ENCODE measurements at regions not wholly inside any gene's neighbourhood (a gene's known extent, or its start where the extent isn't known, plus 50 kb on each side); places are given as distances from the start of the nearest gene placed in this dataset.

GRCh38 chr13:39941911-39942551, 286.6 kb downstream of the COG6 start:
- no peak for ATAC-seq

- peak; percentile 94 for ATAC-seq
Observed at GRCh38 chr13:39942552-39943273, 287.3 kb downstream of the COG6 start.

- ATAC-seq: no peak
Observed at GRCh38 chr13:39943711-39944110, 288.2 kb downstream of the COG6 start.

GRCh38 chr13:39945226-39945625, 289.8 kb downstream of the COG6 start:
- no peak for ATAC-seq

- no peak for ATAC-seq
Observed at GRCh38 chr13:39946769-39947168, 291.3 kb downstream of the COG6 start.

- no peak for ATAC-seq
Observed at GRCh38 chr13:39951301-39951700, 295.8 kb downstream of the COG6 start.

GRCh38 chr13:39952249-39953233, 297.1 kb downstream of the COG6 start:
- peak; percentile 15 for ATAC-seq

- ATAC-seq: no peak
Observed at GRCh38 chr13:39954476-39954875, 299.0 kb downstream of the COG6 start.

- no peak for ATAC-seq
Observed at GRCh38 chr13:39955560-39955959, 300.1 kb downstream of the COG6 start.

GRCh38 chr13:39956036-39956435, 300.6 kb downstream of the COG6 start:
- no peak for ATAC-seq

- ATAC-seq: no peak
Observed at GRCh38 chr13:39957868-39958677, 302.6 kb downstream of the COG6 start.

- no peak for ATAC-seq
Observed at GRCh38 chr13:39959497-39960144, 304.2 kb downstream of the COG6 start.

GRCh38 chr13:39960191-39960590, 304.7 kb downstream of the COG6 start:
- no peak for ATAC-seq

- no peak for ATAC-seq
Observed at GRCh38 chr13:39961036-39961435, 305.6 kb downstream of the COG6 start.

GRCh38 chr13:39963612-39964011, 308.1 kb downstream of the COG6 start:
- no peak for ATAC-seq

GRCh38 chr13:39965309-39965708, 309.8 kb downstream of the COG6 start:
- no peak for ATAC-seq

- no peak for ATAC-seq
Observed at GRCh38 chr13:39967199-39967959, 311.9 kb downstream of the COG6 start.

- no peak for ATAC-seq
Observed at GRCh38 chr13:39968646-39969475, 313.4 kb downstream of the COG6 start.

- no peak for ATAC-seq
Observed at GRCh38 chr13:39970177-39970846, 314.9 kb downstream of the COG6 start.

Data from esophagus mucosa (tissue), 1 donor.